ENCODE measurements at regions not wholly inside any gene's neighbourhood (a gene's known extent, or its start where the extent isn't known, plus 50 kb on each side); places are given as distances from the start of the nearest gene placed in this dataset.

- DNase-seq (ENCODE audit: low spot score) = no peak
These were observed 95.6 kb upstream of the MKI67 start for GRCh38 chr10:128221807-128222206.

DNA sequence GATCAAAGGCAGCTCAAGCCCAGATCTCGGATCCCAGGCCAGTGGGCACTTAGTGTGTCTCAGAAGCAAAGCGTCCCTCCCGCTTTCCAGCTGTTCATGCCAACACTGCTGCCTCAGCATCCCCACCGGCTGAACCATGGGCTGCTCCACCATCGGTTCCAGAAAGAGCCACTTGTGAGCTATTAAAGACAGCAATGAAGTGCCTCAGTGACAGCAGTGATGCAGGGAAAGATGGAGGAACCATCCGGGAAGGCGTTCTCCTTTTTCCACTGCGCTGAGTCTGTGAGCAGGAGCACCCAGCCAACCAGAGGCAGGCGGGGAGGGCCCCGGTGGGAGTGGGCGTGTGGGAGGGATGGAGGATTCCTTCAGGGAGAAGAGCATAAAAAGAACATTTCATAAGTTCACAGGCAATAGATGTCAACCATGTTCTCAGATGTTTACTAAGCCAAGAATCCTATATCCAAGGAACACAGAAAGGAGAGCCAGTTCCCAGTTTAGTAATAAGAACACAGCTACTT, 96.2 kb upstream of the MKI67 start:
- DNase-seq (ENCODE audit: low spot score) = no peak

DNA sequence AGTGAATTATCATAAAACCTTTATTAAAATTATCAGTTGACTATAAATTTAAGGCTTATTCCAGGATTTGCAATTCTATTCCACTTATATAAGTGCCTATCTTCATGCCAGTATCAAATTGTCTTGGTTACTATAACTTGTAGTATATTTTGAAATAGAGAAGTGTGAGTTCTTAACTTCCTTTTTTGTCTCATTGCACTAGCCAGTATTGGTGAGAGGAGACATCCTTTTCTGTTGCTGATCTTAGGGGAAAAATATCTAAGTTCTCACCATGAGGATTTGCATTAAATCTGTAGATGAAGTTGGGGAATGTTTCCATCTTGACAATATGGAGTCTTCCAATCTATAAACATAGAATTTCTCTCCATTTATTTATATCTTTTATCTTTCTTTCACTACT, 104.2 kb upstream of the MKI67 start:
- DNase-seq (ENCODE audit: low spot score) = no peak

DNA sequence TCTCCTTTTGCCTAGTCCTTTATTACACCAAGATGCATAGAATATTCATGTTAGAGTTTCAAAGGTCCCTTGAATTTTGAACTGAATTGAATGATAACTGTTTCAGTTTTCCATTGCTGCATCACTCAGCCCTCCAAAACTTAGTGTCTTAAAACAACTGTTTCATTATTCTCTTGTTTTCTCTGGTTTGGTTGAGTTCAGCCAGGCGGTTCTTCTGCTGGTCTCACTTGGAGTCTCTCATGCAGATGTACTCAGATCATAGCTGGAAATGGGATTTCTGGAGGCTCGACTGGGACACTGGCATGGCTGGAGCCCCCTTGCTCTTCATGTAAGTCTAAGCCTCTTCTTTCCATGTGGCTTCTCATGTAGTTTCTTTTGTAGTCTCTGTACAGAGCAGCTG, 107.2 kb upstream of the MKI67 start:
- no peak for DNase-seq (ENCODE audit: low spot score)

- DNase-seq (ENCODE audit: low spot score) = no peak
These were observed 111.5 kb upstream of the MKI67 start for GRCh38 chr10:128237710-128238109.

GRCh38 chr10:128241023-128241422, 114.8 kb upstream of the MKI67 start:
- DNase-seq (ENCODE audit: low spot score) = no peak

DNA sequence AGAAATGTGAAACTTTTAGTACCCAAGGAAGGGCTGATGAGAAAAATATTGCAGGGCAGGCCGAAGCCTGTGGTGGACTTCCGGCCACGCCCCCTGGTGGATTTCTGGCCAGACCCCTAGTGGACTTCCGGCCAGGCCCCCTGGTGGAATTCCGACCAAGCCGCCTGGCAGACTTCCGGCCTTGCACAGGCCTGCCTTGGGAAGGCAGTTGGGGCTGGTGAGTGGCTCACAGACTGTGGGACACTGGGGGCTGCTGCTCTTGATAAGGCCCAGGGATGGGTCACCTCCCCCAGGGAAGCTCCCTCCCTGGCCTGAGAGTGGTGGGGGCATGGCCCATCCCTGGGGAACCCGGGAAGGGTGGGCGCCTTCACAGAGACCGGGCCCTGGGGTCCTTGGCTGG, 116.4 kb upstream of the MKI67 start:
- no peak for DNase-seq (ENCODE audit: low spot score)

DNA sequence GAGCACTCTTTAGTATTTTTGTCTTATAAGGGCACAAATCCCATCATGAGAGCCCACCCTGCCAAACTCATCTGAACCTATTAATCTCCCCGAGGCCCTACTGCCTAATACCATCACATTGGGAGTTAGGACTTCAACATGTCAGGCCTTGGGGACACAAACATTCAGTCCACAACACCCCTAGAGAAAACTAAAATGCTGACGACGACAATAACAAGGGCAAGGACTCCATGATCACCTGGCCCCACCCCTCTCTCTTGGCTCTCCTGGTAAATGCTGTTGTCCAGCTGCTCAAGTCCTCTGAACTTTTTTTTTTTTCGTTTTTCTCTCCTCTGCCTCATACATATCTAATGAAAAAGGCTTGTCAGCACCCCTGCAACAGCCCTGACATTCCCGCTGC, 118.8 kb upstream of the MKI67 start:
- DNase-seq (ENCODE audit: low spot score) = no peak

DNA sequence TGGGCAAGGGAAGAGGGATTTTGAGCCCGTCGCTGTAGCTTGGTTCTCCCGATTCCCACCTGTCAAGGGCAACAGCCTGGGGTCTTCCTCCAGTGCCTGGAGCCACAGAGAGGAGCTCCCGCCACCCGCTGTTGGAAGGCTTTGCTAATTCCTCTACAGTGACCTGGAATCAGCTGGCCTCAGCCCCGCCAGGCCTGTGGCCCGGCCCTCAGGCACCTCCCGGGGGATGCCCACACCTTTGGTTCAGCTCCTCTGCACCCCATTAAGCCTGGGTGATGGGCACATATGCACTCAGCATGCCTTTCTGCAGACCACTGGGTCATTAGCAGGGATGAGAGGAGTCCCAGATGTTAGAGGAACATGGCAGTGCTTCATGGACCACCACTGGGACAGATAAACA, 121.4 kb upstream of the MKI67 start:
- DNase-seq (ENCODE audit: low spot score) = no peak

GRCh38 chr10:128254476-128254875, 128.3 kb upstream of the MKI67 start:
- DNase-seq (ENCODE audit: low spot score) = peak; percentile 35

- no peak for DNase-seq (ENCODE audit: low spot score)
These were observed 131.2 kb upstream of the MKI67 start for GRCh38 chr10:128257428-128257827.

DNA sequence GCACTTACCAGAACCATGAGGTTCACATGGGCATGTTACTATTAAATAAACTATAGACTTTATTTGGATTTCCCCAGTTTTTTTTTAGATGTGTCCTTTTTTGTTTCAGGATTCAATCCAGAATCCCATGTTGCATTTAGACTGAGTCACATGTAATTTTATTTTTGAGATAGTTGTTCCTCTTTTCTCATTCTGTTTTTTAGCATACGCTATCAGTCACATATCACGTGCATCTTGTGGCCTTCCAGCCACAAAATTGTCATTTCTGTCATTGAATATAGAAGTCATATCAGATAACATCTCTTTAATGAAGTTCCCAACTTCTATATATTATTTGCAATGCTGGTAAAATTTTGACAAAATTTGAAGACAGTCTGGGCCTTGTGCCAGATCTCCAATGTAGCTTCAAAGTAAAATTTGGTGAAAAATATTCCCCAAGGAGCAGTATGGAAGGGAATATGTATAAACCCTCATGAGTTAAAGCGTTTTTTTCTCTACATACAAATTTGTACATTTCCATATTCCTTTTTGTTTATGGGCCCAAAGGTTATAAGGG, 132.3 kb upstream of the MKI67 start:
- no peak for DNase-seq (ENCODE audit: low spot score)

DNA sequence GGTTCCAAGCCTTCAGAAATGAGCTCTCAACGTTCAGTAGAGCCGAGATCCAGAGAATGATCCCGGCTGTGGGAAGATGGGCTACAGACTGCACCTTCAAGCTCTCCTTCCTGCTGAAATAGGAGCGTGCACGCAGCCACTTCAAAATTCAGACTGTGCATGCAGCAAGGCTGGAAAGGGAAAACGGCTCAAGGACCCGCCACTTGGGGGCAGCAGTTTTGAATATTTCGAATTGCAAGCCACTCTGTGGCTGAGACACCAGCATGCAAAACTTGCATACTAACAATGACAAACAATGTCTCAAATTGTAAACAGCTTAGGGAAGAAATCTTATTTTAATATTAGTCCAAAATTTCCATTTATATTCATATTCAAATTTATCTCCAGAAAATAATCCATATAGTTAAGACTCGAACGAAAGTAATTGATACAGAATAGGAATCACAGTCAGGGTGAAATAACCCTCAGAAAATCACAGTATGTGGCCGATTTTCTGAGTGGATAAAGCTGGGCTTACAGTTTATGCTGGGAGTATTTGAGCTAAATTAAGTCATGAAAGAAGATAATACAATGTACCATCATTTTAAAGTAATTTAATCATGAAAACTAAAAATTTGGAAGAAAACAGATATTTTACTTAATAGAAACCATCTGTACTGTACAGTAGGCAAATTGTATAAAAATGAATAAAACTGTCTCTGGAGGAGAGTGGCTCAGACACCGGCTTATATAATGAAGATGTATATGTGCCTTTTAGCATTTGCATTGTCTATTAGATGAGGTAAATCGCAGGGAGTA, 137.9 kb upstream of the MKI67 start:
- DNase-seq (ENCODE audit: low spot score) = peak; percentile 59

DNA sequence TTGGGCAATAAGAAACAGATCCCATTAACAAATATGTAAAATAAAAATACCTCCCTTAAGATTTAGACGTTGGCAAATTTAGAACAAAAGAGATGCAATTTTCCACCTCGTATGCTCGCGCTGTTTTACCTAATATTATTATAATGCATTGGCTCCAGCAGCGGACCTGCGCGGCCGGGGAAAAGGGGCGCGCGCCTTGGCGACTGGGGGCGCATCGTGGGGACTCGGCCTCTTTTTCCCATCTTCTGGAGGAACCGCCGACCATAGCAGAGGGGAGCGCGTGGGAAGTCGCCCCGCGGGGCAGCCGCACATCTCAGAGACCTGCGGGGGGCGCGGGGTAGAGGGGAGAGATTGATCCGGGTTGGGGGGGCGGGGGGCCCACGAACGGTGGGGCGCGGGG, 139.4 kb upstream of the MKI67 start:
- no peak for DNase-seq (ENCODE audit: low spot score)

DNA sequence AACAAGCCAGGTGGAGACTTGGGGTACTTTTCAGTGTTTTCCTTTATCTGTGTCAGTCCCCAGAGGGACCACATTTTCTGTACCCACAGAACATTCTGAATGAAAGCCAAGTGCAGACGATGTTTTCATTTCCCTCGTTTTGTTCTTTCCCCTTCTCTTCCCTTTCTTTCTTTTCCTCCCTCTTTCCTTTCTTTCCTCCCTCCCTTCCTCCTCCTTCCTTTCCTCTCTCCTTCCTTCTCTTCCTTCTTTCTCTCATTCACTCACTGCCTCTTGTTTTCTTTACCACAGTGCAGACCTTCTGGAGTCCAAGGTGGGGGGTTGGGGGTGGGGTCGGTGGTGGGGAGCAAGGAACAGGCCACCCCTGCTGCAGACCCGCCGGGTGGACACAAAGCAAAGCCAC, 141.4 kb upstream of the MKI67 start:
- no peak for DNase-seq (ENCODE audit: low spot score)

DNA sequence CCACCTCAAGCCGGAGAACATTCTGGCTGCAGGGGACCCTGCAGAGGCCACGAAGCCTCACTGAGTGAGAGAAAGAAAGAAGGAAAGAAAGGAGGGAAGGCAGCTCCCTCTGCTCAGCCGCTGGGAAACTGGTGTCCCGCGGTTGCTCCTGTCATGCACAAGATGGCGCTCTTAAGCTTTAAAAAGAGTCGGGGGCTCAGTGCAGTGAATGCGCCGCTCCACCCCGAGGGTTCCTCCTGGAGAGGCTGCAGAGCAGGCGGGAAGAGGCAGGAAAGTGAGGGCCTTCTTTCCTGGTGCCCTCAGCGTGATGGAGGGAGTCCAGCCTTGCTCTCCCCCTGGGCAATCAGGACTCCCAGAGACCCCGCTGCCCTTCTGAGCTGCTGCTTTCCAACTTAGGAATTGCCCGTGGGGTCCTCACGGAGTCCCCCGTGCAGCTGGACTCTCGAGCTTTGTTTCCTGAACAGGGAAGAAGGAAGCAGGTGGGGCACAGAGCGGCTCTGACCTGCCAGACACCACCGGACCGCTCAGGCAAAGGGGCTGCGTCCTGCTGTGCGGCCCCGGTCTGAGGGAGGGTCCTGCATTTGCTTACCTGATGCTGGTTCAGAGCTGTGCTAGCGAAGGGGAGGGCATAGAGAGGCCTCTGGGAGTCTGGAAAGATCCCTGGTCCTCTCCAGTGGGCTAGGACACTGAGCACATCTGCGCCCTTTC, 141.9 kb upstream of the MKI67 start:
- DNase-seq (ENCODE audit: low spot score) = peak; percentile 42

GRCh38 chr10:128274938-128275337, 148.7 kb upstream of the MKI67 start:
- no peak for DNase-seq (ENCODE audit: low spot score)

GRCh38 chr10:128275388-128276177, 149.4 kb upstream of the MKI67 start:
- no peak for DNase-seq (ENCODE audit: low spot score)

DNA sequence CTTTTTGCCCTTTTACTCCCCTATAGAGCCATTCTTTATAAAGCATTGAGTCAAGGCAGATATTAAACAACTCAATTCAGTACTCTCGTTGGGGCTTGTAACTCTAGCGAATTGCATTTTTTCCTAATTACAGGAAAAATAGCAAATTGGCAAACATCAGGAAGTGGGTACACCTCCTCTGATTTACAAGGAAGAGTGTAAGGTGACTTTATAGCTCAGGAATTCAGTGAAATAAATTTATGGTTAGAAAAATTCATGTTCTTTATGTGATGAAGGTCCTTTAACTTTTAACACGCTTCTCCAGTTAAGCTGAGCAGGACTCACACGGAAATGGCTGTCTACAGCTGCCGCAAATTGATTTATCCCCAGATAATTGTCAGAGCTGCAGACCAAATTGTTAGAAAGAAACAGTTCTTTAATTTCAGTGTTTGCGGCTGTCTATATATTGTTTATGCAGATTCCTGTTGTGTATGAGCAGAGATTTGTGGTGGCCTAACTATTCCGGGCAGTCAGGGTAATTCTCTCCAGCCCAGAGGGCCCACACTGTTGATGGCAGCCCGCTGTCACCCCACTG, 151.1 kb upstream of the MKI67 start:
- DNase-seq (ENCODE audit: low spot score) = no peak

GRCh38 chr10:128278362-128278761, 152.1 kb upstream of the MKI67 start:
- DNase-seq (ENCODE audit: low spot score) = no peak

DNA sequence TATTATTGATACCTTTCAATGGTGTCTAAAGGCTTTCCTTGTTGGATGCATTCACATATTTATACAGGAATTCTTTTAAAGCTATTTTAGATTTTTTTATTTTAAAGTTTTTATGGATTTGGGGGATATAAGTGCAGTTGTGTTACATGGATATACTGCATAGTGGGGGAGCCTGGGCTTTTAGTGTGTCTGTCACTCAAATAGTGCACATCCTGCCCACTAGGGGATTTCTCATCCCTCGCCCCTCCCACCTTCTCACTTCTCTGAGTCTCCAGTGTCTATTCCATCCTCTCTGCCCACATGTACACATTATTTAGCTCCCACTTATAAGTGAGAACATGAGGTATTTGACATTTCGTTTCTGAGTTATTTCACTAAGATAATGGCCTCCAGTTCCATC, 154.0 kb upstream of the MKI67 start:
- no peak for DNase-seq (ENCODE audit: low spot score)

DNA sequence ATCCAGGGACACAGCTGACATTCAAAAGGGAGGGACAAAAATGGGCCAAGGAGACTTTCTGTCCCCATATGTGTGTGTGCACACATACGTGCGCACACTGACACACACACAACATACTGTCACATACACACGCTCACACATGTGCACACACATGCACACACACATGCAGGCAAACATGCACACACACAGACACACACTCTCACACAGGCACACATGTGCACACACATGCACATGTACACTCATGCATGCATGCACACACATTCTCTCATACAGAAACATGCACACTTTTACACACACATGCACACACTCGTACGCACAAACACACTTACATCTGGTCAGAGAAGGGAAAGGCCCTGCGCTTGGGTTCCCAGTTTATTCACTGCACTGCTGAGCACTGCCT, 155.1 kb upstream of the MKI67 start:
- no peak for DNase-seq (ENCODE audit: low spot score)
